HG03135 (cell line): ENCODE measurements at regions not wholly inside any gene's neighbourhood (a gene's known extent, or its start where the extent isn't known, plus 50 kb on each side); places are given as distances from the start of the nearest gene placed in this dataset.

ENCODE experiments used
- ATAC-seq: cut with Tn5 transposase; IDR thresholded peaks from one replicate; pipeline ENCODE4 v1.9.1; 2021; ENCODE audit warnings: mild to moderate bottlenecking, moderate library complexity; ENCODE audit not compliant: unreplicated experiment

GRCh38 chr15:47639042-47639441, 78.3 kb upstream of the SEMA6D start:
- no peak for ATAC-seq

- no peak for ATAC-seq
Measured at GRCh38 chr15:47640079-47640478, 77.2 kb upstream of the SEMA6D start.

- no peak for ATAC-seq
Measured at GRCh38 chr15:47640901-47641300, 76.4 kb upstream of the SEMA6D start.

GRCh38 chr15:47644722-47645121, 72.6 kb upstream of the SEMA6D start:
- no peak for ATAC-seq

- ATAC-seq = no peak
Measured at GRCh38 chr15:47650564-47650963, 66.7 kb upstream of the SEMA6D start.

GRCh38 chr15:47652328-47652727, 65.0 kb upstream of the SEMA6D start:
- ATAC-seq = no peak

GRCh38 chr15:47652844-47653243, 64.5 kb upstream of the SEMA6D start:
- no peak for ATAC-seq

GRCh38 chr15:47661661-47662180, 55.6 kb upstream of the SEMA6D start:
- no peak for ATAC-seq

- ATAC-seq = no peak
Measured at GRCh38 chr15:47663101-47663500, 54.2 kb upstream of the SEMA6D start.
